NCI-H748 treated with DMSO at 0.1 percent for 48 hours (cell line): ENCODE measurements at regions not wholly inside any gene's neighbourhood (a gene's known extent, or its start where the extent isn't known, plus 50 kb on each side); places are given as distances from the start of the nearest gene placed in this dataset.

ENCODE experiments used
- DNase-seq: peaks from one replicate; lab custom pipeline; 2025; lab: John Stamatoyannopoulos, UW

GRCh38 chr5:174601946-174602345 is 122.4 kb upstream of the MSX2 start:
- no peak for DNase-seq

- no peak for DNase-seq
These were observed 118.2 kb upstream of the MSX2 start for GRCh38 chr5:174606153-174606552.

GRCh38 chr5:174606646-174607045 is 117.7 kb upstream of the MSX2 start:
- DNase-seq: no peak

GRCh38 chr5:174607205-174607604 is 117.2 kb upstream of the MSX2 start:
- no peak for DNase-seq

- no peak for DNase-seq
These were observed 116.5 kb upstream of the MSX2 start for GRCh38 chr5:174607916-174608315.

GRCh38 chr5:174608631-174609097 is 115.7 kb upstream of the MSX2 start:
- no peak for DNase-seq

GRCh38 chr5:174609116-174609515 is 115.3 kb upstream of the MSX2 start:
- DNase-seq: no peak

- no peak for DNase-seq
These were observed 113.4 kb upstream of the MSX2 start for GRCh38 chr5:174610968-174611367.

- peak; percentile 16 for DNase-seq
These were observed 111.7 kb upstream of the MSX2 start for GRCh38 chr5:174612686-174613085.

GRCh38 chr5:174614500-174615135 is 109.8 kb upstream of the MSX2 start:
- DNase-seq: no peak

GRCh38 chr5:174616036-174616435 is 108.3 kb upstream of the MSX2 start:
- DNase-seq: no peak

- DNase-seq: no peak
These were observed 107.1 kb upstream of the MSX2 start for GRCh38 chr5:174617285-174617684.

GRCh38 chr5:174617910-174618309 is 106.5 kb upstream of the MSX2 start:
- DNase-seq: no peak

- no peak for DNase-seq
These were observed 105.8 kb upstream of the MSX2 start for GRCh38 chr5:174618589-174618988.

- no peak for DNase-seq
These were observed 102.3 kb upstream of the MSX2 start for GRCh38 chr5:174622067-174622466.

GRCh38 chr5:174623018-174623417 is 101.4 kb upstream of the MSX2 start:
- no peak for DNase-seq

- peak; percentile 96 for DNase-seq
These were observed 100.9 kb upstream of the MSX2 start for GRCh38 chr5:174623433-174624019.

- no peak for DNase-seq
These were observed 99.5 kb upstream of the MSX2 start for GRCh38 chr5:174624733-174625522.

- peak; percentile 21 for DNase-seq
These were observed 98.6 kb upstream of the MSX2 start for GRCh38 chr5:174625591-174626350.

GRCh38 chr5:174626369-174626920 is 97.9 kb upstream of the MSX2 start:
- DNase-seq: no peak

GRCh38 chr5:174636094-174636493 is 88.3 kb upstream of the MSX2 start:
- no peak for DNase-seq

- DNase-seq: no peak
These were observed 81.5 kb upstream of the MSX2 start for GRCh38 chr5:174642816-174643405.
